DMS53 treated with DMSO at 0.1 percent for 48 hours (cell line): ENCODE measurements at regions not wholly inside any gene's neighbourhood (a gene's known extent, or its start where the extent isn't known, plus 50 kb on each side); places are given as distances from the start of the nearest gene placed in this dataset.

Experiments used
- DNase-seq: peaks from one replicate; lab custom pipeline; 2025; ENCODE audit not compliant: unreplicated experiment; lab: John Stamatoyannopoulos, UW

DNA sequence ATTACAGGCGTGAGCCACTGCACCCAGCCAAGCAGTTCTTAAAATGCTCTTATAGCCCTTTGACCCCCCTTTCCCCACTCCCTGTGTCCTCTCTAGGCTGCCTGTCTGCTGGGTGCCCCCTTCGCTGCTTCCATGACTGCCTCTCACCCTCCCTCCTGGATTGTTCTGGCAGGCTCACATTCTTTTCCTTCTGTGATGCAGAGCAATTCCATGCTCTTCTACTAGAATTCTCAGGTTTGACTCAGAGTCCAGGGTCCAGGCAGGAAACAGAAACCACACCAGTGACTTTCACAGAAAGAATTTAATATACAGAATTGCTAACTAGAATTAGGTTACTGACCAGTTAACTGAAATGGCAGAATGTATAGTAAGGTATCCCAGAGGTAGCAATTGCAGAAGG lies 244.8 kb downstream of the BAMBI start:
- DNase-seq = no peak

DNA sequence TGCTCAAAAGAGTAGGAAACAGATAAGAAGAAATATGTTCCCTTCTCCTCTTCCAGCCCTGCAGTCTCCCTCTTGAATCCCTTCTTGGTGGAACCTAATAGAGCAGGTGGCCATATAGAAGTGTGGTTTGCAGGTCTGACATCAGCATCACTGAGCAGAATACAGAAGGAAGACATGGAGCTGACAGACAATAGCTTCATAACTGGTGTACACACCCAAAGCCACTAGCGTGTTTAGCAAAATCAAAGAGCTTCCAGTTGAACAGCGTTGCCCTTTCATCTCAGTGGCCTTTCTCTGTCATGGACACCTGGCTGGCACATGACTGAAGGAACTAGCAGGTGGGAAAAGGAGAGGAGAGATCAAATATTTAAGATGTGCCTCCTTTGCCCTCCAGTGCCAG lies 245.5 kb downstream of the BAMBI start:
- no peak for DNase-seq

DNA sequence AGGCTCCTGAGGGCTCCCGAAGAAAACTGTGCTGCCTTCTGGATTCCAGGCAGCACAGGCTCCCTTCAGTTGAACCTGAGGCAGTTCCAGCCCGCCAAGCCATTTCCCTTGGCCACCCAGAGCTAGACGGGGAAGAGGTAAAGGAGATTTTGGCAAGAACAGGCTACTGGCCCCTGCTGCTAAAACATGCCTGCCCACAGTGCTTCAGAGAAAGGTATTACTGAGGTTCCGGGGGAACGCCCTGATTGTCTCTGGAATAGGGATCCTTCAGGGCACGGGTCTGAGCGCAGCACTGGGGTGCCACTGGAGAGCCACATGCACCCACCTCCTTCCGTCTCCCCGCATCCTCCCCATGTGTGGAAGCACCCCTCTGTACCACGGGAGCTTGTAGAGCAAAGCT lies 247.4 kb downstream of the BAMBI start:
- no peak for DNase-seq

DNA sequence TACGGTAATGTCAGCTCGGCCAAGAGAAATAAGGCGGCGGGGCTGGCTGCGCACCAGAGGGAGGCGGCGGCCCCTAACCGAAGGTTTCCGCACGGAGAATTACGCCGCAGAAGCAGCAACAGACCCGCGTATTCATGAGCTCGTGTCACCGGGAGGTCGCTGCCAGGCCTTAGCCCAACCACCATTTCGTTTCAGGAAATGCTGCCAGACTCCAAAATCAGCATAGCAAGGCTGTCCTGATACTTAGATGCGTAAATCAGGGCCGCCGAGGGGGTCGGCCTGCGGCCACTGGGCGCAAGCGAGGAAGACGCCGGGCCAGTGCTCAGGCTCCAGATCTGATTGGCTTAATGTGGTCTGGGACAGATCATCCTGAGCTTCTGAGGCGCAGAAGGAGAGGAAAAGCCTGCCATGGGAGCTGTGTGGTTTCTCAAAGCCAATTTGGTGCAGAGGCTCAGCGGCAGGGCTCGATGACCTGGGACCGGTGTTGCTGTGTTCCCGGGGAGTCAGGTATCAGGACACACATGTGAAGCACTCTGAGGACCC lies 247.9 kb downstream of the BAMBI start:
- DNase-seq = no peak

DNA sequence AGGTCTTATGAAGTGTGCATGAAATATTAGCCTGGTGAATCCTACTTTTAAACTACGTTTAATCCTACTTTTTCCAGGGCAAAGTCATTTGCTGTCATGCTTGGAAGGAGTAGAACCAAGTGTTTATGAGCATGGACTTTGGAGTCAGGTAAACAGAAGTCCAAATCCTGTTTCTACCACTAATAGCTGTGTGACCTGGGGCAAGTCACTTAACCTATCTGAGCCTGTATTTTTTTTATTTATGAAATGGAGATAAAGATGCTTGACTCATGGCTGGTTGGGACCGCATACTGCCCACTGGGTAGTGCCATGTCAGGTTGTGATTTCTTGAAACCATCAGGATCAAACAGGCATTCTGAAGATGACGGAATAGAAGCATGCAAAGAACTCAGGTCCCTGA lies 249.6 kb downstream of the BAMBI start:
- no peak for DNase-seq

DNA sequence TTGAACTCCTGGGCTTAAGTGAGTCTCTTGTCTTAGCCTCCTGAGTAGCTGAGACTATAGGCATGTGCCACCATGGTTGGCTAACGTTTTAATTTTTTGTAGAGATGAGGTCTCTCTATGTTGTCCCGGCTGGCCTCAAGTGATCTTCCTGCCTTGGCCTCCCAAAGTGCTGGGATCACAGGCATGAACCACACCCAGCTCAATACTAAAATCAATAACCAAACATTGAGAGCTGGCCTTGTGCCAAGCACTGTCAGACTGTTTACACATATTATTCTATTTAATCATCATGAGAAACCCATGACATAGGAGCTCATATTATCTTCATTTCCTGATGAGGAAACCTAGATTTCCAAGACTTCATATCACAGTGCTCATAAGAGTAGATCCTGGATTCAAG lies 251.2 kb downstream of the BAMBI start:
- DNase-seq = no peak

DNA sequence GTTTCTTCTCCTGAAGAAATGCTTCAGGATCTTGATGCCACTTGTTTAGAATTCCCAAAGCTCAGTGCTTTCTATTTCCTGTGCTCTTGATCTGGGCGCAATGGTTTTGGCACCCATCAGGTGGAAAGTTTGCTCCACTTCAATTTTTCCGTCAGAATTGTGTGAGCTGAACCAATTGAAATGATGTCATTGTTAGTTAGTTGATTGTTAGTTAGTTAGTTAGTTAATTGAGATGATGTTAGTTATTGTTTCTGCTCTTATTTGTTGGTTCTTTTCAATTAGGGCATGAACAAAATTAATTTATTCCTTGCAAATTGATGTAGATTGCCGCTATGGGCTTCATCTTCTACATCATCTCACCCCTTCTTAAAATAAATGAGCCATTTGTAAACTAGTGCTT lies 252.6 kb downstream of the BAMBI start:
- no peak for DNase-seq

DNA sequence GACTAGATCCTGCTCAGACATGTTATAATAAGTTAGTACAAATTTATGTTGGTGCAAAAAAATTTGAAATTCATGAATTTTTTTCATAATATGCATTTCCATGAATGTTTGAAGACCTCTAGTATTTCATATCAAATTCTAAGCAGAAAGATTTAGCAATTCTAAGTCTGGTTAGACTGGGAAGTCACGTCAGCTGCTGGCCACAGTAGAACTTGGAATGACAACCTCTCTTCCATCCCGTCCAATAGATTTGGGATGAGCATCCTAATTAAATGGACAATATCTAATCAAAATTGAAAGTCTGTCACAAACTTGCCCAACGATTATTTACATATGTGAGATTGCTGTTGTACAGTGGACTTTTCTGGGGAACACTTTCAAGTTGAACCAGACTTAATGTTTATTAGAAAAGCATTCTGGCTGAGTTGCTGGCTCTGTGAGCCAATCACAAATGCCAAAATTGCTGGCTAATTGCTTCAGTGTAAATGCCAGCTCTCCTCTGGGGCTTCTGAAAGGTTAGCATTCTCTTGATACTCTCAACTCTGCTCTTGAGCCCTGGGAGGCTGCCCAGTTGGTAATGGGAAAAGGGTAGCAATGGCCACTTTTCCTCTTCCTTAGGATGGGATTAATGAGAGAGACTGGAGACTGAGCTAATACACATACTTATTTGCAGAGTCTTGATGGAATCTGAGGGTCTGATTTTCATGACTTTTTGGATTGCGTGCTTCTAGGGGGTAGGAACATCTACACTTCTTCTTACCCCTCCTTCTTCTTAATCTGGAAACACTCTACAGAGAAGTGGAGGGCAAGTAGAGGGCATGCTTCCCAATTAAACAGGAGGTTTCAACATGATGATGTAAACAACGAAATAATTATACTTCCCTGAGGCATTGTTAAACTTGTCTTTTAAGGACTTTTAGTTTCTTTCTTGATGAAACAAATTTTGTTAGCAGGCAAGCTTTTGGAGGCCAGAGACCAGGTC lies 253.5 kb downstream of the BAMBI start:
- no peak for DNase-seq

DNA sequence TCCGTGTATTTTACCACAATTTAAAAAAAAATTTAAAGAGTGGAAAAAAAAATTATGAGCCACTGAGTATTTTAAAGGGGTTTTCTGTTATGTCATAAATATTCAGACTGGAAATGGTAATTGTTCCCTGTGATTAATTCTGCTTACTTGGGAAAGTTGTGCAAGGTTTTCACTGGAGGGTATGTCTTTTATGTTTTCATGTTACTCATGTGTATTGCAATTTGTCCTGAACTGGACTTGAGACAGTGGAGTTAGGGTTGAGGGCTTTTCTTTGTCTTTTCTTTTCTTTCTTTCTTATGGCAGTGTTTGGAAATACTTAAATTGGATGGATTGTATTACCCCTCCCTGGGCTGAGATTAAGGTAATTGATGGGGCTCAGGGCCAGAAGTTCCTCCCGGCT lies 257.7 kb downstream of the BAMBI start:
- DNase-seq = no peak

DNA sequence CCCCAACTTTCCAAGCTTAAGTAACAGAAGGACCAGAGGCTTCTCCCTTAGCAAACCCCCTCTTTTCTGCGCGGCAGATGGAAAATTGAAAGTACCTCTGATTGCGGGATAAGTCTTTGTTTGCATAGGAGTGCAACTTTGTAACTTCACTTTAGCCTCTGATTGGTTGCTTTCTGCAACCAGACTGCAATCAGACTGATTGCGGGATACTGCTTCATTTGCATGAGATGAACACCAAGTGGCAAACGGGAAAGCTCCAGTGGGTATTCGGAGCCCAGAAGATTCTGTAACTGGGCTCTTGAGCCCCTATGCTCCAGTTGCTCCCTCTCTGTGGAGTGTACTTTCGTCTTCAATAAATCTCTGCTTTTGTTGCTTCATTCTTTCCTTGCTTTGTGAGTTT lies 260.6 kb downstream of the BAMBI start:
- no peak for DNase-seq

DNA sequence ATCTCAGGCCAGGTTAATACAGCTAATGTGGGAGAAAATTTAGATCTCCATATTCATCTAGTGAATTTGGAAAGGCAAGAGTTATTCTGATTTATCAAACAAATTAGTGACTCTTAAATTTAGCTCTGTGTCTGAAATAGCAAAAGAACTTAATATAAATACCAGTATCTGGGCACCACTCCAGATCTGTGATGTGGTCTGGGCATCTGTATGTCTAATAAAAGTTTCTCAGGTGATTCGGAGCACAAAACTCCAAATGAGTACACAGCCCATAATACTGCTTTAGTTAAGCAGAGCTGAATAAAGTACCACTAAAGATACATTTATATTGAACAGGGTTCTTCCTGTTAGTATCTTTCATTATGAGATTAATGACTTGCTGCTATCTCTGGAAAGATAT lies 261.4 kb downstream of the BAMBI start:
- DNase-seq = no peak

DNA sequence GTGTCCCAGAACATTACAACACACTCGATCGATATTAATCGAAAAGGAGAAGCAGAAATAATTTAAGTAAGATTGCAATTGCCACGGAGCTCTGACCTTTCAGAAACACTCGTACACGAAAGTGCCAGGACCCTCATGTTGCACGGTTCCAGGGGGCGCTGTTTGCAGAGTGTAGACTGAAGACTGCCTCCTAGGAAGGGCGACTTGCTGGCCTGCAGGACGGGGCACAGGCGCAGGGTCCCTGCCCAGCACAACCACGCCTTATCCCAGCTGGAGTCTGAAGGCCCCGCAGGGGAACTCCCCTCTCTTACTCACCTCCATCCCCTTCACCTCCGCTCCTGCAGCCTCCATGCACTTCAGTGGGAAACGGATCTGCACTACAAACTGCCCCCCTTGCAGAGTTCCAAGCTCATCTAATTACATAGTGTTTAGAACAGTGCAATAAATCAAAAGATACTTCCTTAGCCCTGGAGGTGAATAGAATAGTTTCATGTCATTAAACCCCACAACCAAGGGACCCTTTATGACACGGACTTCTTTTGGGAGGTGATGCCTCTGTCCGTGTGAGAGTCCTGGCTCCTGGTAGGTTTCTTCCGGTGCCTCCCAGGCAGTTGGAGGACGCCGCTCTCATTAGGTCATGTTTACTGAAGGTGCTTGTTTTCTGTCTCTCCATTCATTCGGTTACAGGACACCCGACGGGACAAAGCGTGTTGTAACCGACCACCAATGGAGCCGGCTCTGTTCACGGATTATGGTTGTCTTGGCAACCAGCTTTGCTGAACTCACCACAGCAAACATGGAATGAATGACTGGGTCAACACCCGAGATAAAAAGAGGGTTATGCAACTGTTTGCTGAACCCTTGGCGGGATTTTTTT lies 262.2 kb downstream of the BAMBI start:
- DNase-seq = peak; percentile 98

DNA sequence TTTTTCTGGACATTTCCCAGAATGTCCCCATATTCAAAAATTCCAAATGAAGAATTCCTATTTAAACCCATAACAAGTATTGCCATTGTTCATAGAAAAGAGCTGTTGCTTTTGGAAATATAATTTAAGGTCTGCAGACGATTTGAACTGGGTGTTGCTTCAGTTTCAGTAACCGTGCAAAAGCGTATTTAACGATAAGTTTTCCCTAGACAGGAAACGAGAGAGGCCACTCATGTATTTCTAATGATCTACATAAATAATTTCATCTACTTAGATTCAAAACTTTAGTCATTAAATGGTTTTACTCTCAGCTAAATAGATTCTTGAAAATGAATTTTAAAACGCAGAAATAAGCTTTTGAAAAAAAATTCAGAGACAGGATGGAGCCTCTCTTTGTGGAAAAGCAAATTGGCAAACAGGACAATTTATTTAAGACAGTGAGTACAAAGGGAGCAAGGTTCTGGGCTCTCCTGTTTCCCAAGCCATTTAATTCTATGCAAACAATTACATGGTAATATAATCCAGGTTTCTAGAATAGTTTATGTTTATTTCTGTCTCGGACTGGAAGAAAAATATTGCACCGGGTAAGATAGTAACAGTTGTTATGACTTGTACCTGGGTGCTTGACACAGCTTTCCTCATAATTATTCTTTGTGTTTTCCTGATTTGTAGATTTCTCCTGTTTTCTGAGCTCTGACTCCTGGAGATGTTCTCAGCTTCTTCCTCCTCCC lies 263.0 kb downstream of the BAMBI start:
- DNase-seq = peak; percentile 91

DNA sequence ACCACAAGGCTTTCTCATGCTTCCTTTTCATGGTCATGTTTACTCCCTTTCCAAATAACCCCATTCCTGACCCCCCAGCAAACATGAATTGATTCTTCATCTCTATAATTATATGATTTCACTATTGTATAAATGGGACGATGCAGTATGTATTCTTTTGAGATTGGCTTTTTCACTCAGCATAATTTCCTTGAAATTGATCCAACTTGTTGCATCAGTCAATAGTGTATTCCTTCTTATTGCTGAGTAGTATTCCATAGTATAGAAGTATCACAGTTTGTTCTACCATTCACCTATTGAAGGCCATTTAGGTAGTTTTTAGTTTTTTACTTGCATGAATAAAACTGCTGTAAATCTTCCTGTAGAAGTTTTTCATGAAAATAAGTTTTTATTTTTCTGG lies 264.7 kb downstream of the BAMBI start:
- no peak for DNase-seq

DNA sequence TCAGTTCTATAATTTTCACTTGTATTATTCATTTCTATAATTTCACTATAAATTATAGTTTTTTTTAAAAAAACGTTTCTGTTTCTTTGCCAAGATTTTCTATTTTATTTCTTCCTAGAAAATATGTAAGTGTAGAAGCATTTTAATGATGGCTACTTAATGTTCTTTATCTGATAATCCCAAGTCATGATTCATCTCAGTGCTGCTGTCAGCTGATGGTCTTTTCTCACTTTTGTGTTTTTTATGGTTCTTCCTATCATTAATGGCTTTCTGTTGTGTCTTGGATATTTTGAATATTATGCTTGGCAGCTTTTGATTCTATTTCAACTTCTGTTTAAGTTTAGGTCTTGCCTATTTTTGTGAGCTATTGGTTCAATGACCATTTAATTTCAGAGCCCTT lies 268.6 kb downstream of the BAMBI start:
- no peak for DNase-seq

DNA sequence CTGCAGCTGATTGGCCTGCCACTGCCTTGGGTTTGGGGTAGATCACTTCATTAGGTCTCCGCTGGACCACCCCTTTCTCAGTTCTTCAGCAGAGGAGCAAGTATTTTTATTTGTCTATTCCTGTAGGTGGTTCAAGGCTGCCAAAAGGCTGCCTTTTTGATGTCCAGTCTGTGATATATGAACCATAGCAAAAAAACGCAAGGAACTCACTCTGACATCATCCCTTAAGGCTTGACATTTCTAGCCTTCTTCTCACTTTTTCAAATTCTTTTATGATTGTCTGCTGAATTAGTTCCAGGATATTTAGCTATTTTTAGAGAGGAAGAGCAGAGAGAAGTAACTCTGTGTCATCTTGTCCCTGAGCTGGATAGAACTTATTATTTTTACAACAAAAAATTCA lies 269.2 kb downstream of the BAMBI start:
- DNase-seq = no peak

DNA sequence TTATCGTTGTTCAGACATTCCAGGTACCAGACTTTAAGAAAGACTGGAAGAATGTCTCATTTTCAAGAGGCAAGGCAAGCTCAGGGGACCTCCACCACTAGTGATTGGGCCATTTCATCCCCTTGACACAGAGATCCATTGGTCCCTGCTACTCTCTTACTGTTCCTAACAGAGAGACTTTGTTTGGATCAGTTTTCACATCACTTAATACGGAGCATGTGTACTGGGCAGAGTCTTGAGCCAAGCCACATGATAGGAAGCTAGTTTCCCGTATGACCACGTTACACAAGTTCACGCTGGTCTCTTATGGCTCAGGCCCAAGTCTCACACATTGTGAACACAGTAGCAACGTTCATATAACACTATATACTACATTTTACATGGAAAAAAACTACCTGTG lies 269.9 kb downstream of the BAMBI start:
- no peak for DNase-seq

DNA sequence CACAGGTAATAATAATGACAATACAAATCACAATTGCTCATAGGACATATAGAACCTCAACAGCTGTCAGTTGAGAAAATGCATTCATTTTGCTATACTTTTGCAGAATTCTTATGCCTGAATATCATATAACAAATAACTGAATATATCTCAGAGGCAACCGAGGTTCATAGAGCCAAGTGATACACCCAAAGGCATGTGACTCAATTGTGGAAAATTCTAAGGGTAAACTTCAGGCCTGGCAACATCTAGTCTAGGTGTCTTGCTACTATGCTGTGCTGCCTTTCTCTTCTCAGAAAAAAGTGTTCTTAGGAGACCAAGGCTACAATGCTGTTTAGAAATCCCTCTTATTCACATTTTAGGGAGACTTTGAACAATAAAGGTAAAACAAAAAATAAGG lies 270.7 kb downstream of the BAMBI start:
- DNase-seq = no peak

DNA sequence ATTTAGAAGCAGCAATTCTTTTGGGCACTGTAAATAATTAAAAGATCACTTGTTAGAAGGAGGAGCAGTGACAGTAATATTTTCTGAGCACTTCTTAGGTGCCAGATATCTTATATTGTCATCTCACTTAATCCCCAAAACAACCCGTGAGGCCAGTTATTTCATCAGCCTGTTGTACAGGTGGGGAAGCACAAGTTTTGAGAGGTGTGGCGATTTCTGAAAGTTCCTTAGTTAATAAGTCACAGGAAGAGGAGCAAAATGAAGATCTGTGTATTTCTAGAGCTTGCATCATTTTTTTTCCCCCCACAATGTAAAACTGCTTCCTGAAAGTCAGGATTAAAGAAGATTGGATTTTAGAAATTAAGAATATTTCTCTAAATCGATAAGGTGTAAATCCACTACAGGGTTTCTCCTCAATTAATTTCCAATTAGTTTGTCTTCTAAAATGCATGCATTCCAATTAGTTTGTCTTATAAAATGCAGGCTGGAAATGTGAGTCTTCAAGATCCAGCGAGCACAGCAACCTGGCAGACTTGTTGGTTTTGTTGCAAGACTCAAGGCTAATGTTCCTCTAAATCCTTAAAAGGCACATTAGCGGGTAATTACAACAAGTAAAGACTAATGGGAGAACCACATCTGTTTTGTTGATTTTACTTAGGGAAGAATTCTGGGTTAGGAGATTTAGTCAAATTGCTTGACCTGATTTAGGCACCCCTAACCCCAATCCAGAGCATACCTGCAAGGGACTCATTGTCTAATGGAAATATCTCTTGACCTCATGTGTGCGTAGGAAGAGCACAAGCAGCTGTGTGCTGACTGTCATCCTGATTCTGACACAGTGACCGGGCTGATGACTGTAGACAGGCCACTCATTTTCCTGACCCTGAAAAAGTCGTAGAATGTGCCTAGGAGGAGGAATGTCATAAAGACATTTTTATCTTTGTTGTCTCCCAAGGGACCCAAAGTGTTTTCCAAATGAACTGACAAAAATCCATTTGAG lies 272.0 kb downstream of the BAMBI start:
- DNase-seq = peak; percentile 10

DNA sequence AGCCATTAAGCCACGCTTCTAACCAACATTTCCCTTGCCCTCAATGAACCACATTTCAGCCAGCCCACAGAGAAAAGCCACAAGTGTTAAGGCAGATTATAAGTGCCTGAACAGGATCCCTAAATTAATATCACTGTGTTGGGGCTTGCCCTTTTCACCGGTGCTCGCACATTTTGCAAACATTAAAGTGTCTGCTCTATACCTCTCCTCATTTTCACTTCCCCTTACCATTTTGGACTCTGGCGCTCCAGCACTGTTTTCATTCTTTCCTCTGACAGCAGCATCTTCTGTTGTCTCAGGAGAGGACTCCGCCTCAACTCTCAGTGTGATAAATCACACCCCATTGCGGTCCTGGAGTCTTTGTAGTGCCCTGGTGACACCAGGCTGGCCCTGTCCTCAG lies 274.2 kb downstream of the BAMBI start:
- no peak for DNase-seq
